Dermis microvascular lymphatic vessel endothelial cell (primary cell): ENCODE measurements at regions not wholly inside any gene's neighbourhood (a gene's known extent, or its start where the extent isn't known, plus 50 kb on each side); places are given as distances from the start of the nearest gene placed in this dataset.

Source experiments
- DNase-seq, 2 donors: peaks; one replicate each; pipeline versions ENCODE4 v3.0.0 to v3.0.0-alpha.2; 2010; ENCODE audit warnings: low read depth in 2 of 2

DNA sequence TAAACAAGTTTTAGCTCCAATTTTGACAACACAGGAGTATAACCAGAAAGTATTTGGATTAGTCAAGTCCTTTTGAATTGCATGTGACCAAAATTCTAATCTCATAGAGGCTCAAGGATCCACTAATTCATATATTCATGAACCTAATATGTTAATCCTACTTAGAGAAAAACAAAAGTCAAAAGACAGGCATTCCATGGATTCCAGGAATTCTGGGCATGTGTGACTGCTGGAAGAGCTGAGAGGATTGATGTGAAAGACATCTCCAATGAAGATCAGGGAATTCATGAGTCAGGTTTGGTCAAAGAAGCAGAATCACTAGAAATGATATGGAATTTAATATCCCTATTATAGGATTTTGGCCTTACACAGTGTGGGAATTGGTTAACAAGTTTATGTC lies 1494.6 kb upstream of the DDX18 start:
- no peak for DNase-seq

DNA sequence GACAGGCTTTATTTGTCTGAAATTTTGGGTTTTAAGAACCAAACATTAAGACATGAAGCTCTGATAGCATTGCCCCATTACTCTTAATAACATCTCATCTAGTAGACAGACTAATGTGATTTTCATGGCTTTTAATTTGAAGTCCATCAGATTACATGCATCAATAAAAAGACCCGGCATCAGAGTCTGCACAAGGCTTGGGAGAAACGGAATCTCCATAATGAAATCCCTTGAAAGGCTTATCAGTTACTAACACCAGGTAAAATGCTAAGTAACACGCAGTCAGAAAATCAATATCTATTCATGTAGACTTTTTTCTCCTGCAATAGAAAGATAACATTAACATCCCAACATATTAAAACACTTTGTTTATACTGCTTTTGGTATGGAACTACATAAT lies 1485.2 kb upstream of the DDX18 start:
- DNase-seq = no peak

DNA sequence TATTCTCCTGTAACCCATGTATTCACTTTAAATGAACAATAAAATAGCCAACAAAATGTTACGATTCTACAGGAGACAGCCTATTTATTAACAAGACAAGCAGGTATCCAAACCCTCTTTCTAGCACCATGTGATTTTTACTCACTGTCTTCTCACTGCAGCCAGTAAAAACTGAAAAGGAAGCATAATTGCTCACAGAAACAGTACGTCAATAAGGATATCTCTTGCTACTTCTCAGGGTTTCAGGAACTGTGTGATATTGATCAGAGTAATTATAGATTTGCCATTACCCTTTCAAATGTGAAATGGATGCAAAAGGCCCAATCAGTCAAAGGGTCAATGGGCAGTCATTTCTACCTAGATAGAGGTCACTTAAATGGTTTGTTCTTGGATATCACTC lies 1473.8 kb upstream of the DDX18 start:
- DNase-seq = no peak

DNA sequence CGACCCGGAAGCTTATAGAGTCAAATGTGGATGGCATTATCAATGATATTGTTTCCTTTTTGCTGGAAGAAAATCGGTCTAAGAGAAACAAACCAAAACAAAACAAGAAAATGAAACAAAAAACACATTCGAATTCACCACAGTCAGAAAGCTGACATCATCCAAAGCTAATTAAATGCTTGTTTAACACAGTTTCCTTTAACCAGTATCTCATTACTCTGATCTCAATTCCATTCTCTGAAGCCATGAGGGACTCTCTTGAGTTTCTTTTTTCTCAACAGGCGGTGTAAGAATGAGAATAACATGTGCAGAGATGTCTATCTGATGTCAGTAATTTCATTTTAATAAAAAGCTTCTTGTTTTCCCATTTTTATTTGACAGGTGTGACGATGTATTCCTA lies 1448.3 kb upstream of the DDX18 start:
- no peak for DNase-seq

DNA sequence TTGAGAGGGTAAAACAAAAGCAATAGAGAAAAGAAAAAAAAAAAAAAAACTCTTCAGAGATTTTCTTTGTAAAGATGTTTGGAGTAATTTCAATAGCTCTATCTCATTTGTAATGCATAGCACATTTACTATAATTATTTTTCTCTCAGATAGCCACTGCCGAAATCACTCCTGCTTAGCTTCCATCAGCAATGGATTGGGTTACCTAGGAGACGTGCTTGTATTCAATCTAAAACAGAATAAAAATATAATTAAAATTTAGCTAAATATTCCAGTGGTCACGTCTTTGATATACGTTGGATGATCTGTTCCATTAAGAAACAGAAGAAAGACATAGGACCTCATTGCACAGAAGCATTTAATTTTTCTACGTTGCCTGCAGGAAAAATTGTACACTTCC lies 1435.7 kb upstream of the DDX18 start:
- DNase-seq = no peak

DNA sequence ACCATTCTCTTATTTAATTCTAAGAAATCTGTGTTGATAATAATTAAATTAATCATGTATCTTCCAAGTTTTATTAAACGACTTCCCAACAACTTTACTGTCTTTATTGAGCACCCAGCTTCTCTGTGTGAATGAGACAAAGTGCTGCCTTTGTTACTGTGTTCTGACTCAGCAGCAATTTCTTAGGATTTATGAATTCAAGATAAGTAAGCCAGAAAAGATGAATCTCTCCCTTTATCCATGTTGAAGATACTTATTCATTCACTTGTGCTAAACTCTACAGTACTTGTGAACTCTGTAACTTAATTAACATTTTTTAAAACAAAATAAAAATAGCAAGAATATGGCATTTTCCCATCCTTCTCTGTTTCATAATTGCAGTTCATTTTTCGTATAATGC lies 1403.3 kb upstream of the DDX18 start:
- no peak for DNase-seq

DNA sequence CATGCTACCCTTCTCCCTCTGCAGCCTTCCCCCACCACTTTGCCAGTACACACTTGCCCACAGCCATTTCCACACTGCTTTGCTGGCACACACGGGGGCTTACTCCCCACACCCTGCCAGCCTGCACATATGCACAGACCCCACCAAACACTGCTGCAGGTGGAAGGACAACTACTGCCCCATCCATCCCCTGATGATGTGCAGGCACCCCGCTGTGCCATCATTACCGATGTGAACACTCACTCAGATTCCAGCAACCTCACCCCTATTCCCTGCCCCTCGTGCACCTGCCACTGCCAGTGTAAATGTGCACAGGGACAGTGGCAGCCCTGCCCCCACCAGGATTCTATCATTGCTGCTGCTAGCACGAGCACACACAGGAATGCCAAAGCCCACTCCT lies 1400.8 kb upstream of the DDX18 start:
- DNase-seq = no peak

DNA sequence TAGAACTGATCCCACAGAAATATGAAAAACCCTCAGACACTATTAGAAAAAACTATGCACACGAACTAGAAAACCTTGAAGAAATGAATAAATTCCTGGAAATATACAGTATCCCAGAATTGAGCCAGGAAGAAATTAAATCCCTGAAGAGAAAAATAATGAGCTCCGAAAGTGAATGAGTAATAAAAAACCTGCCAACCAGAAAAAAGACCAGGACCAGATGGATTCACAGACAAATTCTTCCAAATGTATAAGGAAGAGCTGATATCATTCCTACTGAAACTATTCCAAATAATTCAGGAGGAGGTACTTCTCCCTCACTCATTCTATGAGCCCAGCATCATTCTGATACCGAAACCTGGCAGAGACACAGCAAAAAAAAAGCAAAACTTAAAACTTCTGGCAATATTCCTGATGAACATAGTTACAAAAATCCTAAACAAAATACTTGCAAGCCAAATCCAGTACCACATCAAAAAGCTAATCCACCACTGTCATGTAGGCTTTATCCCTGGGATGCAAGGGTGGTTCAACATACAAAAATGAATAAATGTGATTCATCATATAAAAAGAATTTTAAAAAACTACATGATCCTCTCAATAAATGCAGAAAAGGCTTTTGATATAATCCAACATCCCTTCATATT lies 1397.6 kb upstream of the DDX18 start:
- DNase-seq = no peak

DNA sequence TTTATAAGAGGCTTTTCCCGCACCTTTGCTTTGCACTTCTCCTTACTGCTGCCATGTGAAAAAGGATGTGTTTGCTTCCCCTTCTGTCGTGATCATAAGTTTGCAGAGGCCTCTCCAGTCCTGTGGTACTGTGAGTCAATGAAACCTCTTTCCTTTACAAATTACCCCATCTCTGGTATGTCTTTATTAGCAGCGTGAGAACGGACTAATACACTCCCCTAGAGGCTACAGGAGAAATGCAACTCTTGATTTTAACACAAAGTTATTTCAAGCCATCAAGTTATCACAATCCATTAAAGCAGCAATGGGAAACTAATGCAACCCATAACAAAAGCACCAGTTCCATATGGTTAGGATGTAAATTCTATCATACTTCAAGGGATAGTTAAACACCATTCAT lies 1378.8 kb upstream of the DDX18 start:
- DNase-seq = no peak

DNA sequence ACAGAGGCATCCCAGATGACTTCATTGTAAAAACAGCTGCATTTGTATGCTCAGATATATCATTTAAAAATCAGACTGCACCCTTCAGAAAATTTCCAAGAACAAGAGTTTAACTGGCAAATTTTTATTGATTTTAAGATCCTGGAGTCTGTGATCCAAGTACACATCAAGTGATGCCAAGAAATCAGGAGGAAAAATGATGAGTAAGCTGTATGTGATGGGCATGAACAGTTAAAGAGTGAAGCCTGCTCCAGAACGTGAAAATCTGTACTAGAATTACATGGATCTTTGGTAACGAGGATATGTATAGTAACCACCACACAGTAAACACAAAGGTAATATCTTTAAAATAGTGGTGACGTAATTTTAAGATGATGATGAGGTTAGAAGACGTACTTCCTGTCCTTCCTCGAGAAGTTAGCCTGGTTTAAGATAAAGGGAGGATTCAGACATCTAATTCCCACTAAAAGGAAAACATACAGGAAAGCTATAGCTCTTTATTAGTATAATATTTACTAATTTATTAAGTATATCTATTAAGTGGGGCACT lies 1374.3 kb upstream of the DDX18 start:
- no peak for DNase-seq

DNA sequence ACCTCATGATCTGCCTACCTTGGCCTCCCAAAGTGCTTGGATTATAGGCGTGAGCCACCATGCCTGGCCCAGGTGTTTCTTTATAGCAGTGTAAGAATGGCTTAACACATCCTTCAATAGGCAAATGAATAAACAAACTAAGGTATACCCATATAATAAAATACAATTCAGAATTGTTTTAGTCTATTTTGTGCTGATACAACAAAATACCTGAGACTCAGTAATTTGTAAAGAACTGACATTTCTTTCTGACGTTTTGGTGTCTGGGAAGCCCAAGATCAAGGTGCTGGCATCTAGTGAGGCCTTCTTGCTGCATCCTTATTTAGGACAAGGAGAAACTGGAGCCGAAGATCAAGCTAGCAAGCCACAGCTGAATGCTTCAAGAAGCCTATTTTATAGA lies 1372.1 kb upstream of the DDX18 start:
- no peak for DNase-seq

DNA sequence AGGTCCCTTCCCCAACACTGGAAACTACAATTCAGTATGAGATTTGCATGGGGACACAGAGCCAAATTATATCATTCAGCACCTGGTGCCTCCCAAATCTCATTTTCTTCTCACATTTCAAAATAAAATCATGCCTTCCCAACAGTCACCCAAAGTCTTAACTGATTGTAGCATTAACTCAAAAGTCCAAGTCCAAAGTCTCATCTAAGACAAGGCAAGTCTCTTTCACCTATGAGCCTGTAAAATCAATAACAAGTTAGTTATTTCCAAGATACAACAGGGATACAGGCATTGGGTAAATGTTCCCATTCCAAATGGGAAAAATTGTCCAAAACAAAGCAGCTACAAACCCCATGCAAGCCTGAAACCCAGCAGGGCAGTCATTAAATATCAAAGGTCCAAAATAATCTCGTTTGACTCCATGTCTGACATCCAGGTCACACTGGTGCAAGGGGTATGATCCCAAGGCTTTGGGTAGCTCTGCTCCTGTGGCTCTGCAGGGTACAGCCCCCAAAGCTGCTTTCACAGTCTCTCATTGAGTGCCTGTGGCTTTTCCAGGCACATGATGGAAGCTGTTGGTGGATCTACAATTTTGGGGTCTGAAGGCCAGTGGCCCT lies 1370.1 kb upstream of the DDX18 start:
- DNase-seq = no peak

DNA sequence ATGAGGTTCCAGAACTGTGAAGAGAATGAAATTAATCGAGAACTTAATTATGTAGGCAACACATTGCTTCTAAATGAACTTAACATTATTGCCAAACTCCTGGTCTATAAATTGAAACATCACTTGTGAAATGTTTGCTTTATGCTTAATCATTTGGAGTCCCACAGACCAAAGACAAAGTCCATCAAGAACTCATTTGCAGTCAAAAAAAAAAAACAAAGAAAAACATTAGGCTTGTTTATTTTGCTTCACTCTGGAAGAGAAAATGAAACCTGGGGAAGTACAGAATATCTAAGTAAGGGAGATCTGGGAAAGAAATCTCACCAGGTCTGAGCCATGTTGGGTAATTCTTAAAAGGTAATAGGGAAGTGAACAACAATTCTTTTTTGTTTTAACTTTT lies 1363.5 kb upstream of the DDX18 start:
- DNase-seq = no peak

DNA sequence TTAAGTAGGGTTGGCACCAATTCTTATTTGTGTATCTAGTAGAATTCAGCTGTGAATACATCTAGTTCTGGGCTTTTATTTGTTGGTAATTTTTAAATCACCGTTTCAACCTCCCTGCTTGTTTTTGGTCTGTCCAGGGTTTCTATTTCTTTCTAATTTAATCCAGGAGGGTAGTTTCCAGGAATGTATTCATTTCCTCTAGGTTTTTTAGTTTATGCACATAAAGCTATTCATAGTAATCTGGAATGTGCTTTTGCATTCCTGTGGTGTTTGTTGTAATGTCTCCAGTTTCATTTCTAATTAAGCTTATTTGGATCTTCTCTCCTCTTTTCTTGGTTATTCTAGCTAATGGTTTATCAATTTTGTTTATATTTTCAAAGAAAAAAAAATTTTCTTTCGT lies 1361.8 kb upstream of the DDX18 start:
- no peak for DNase-seq

DNA sequence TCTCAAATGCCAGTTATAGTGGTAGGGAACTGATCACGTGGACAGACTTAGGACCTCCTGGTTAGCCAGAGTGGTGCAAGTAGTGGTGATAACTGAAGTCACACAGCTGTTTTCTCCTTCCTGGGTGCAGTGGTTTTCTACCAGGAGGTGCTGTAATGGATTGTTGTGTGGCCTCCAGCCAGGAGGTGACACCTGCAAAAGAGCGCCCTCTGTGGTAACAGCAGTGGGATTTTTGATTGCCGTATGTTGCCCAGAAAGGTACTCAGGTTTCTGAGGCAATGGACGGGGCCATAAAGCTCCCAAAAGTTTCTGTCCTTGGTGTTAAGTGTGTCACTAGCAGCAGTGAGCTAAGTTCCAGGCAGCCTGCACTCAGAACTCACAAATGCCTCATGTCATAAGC lies 1358.1 kb upstream of the DDX18 start:
- no peak for DNase-seq

DNA sequence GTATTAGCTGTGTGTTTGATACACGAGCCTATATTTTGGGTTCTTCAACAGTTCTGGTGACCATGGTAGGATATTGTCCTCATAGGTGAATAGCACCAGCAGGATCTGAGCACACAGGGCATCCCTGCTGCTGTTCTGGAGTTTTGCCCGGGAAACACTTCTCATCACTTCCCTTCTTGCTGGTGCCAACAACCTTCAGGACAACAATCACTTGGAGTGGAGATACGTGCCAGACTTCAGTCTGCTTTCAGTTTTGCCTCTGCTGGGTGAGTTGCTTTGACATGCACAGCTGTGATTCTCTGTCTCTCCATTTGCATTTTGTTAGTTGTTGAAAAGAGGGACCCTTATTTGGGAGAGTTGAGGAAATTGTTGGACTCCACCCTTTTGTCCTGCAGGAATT lies 1347.2 kb upstream of the DDX18 start:
- DNase-seq = peak in 1 of 2 donors; percentile 2

DNA sequence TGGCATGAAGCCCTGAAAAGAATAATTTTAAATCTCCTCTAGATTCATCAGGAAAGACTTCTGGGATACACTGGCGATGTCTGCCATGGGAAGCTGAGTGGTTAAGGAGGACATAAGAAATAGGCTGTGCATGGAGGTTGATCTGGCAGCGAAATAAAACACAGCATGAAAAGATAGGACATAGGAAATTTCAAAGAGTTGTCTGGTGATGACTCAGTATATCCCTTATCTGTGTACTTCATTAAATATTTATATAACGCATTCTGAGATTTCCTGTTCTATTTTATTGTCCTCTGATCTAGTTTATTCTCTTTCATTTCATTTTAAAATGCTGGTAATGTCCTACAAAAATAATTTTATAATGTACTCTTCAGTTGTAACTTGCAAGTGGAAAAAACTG lies 1337.3 kb upstream of the DDX18 start:
- DNase-seq = no peak

DNA sequence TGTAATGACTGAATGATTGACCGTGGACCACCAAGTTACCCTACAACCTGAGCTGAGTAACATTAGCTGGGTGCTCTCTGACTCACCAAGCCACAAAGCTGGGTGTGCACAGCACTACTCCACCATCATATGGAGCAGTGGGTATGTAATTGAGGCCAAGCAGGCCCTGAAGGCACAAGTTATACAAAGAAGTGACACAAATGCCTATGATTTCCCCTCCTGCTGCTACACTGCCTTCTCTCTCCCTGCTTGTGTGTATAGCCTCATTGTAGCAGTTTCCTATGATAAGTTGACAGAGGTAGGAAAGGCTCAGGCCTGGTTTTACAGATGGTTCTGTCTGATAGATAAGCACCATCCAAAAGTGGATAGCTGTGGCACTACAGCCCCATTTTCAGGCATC lies 1327.2 kb upstream of the DDX18 start:
- no peak for DNase-seq

DNA sequence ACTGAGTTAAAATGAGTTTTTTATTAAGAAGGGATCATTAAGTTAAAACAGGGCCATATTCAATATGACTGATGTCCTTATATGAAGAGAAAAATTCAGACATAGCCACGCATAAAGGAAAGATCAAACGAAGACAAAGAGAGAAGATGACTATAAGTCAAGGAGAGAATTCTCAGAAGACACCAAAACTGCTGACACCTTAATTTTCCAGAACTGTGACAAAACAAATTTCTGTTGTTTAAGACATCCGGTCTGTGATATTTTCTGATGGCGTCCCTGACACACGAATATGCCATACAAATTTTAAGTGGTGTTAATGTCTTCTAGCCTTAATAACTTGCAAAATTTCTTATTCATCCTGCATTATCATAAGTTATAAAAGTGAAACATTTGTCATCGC lies 1325.2 kb upstream of the DDX18 start:
- DNase-seq = no peak

DNA sequence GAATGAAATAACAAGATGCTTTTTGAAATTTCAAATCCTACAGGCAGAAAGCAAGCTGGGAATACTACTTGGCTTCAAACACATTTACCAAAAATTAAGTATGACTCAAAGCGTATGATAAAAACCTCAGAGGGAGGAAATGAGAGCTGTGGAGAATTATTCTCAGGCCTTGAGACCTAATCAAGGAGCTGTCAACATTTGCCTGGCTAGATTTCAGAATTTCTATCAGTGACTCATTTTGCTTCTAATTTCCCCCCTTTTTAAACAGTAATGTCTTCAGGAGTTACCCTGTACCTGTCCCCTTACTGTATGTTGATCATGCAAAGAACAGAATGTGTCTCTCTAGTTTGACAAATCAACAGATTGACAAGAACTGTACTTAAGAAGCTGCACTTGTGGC lies 1324.5 kb upstream of the DDX18 start:
- no peak for DNase-seq

DNA sequence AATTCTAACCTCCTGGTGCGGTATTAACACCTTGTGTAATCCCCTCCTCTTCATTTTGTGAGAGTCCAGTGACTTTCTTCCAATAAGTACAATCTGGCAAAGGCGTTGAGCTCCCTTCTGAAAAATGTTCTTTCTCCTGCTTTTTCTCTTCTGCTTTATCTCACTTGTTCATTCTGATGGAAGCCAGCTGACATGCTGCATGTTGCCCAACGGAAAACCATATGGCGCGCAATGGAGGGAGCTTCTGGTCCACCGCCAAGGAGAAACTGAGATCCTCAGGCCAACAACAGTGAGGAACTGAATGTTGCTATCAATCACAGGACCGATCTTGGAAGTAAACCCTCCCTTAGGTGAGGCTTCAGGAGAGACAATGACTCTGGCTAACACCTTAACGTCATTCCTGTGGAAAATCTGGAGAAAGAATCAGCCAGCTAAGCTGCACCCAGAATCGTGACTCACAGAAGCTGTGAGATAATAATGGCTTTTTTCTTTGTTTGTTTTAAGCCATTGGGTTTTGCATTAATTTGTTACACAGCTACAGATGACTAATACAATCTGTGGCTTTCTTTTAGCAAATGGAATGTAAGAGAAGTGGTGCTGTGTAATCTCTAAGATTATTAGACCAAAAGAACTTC lies 1323.9 kb upstream of the DDX18 start:
- DNase-seq = no peak

DNA sequence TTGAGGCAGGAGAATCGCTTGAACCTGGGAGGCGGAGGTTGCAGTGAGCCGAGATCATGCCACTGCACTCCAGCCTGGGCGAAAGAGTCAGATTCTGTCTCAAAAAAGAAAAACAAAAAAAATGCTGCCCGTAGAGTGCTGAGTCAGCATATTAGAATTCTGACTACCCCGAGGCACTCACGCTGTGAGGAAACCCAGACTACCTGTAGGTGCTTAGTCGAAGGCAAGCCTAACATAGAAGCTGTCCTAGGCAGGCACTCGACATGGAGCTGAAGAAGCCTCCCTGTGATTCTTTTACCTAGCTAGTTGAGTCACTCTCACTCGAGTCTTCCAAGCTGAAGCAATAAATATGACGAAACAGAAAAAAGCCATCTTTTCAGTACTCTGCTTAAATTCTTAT lies 1323.2 kb upstream of the DDX18 start:
- no peak for DNase-seq

DNA sequence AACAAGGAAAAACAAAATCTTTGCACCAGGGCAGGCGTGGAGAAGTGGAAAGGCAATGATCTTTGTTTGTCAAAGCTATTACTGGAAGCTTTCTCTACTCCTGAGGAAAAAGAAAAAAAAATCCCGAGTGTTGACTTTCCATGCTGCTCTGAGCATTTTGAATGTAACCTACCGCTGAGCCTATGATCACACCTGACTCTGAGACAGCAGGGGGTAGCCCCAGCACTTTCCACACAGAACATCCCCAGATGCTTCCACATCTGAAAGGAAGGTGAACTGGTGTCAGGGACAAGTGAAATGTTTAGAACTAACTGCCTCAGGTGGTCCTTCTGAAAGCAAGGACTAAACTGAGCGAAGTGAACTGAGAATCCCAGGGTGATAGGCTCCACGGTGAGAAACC lies 1315.1 kb upstream of the DDX18 start:
- DNase-seq = no peak
